SW 1271 (cell line): ENCODE measurements at regions not wholly inside any gene's neighbourhood (a gene's known extent, or its start where the extent isn't known, plus 50 kb on each side); places are given as distances from the start of the nearest gene placed in this dataset.
A peak's percentile ranks its signal among the peaks of the same experiment; 100 is the strongest.

Experiments
- DNase-seq, 2 experiments: peaks; one replicate each; lab custom pipeline; 2025; lab: John Stamatoyannopoulos, UW

DNA sequence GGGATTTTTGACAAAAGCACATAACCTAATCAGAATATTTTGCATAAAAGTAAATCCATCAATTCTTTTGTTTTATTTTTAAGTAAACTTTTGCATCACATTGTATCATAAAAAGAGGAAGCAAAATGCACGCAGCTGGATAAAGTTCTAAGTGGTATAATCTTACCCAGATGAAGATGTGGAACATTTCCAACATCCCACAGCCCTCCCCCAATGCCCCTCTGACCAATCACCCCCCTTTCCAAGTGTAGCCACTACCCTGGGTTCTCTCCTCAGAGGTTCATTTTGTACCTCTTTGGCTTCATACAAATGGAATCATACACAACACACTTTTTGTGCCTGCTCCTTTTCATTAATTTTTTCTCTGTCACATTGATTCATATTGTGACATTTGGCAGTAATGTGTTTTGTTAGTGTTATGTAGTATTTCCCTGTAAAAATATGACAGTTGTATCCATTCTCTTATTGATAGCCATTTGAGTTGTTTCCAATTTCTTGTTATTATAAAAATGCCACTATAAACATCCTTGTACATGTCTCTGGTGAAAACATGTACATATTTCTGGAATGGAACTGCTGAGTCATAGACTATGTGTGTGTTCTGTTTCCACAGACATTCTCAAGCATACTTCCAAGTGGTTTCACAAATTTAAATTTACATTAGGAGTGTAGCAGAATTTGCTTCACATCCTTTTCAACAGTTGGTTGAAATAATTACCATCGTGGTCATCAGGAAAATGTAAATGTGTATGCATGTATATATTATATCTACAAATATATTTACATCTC, 92.9 kb upstream of the SYNDIG1 start:
- DNase-seq: no peak

GRCh38 chr20:24373372-24373771, 96.1 kb upstream of the SYNDIG1 start:
- no peak for DNase-seq

DNA sequence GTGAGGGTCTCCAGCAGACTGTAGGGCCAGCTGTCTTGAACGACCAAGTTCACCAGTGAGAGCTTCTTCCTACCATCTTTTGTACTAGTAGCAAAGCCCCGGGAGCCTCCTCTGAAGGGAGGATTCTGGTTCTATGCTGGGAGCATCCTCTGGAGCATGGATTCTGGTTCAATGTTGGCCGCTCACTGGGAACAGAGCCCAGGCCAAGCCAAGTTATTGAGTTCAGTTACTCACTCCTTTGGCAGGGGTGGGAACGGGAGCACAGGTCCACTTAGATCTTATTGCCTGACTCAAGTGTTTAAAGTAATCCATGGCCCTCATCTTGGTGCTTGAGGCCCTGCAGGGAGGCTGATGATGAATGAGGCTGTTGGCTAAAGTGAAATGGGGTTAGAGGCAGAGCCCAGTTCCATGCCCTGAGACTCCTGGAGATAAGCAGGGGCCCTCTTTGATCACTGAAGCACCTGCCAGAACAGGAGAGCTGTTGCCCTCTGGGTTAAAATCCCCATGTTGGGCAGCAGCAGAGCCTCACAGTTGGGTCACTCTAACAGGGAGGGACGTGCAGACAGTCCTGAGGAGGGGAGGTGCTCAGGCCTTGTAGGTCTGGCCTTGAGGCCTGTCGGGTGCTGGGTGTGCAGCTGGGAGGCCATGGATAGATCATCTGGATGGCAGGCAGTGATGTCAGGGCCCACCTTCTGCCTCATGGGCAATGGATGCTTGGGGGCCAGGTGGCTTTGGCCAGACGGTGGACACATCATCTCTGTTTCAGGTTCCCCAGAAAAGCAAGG, 98.3 kb upstream of the SYNDIG1 start:
- DNase-seq: no peak

DNA sequence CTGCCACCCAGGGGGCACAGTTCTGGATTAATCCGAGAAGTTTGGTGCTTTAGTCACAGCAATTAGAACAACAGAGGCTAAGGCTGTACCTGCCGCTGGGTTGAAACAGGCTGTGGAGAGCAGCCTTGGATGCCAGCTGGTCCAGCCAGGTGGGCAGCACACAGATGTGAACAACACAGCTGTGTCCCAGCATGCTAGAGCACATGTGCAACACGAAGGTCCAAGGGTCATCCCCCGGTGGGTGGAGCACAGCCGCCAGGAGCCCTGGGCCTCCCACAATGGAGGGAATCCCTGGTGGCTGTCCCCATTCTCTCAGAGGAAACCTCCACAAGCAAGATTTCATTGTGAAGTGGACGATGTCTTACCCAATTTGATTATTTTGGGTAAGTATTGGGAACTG, 99.2 kb upstream of the SYNDIG1 start:
- DNase-seq: no peak

GRCh38 chr20:24368253-24368652, 101.2 kb upstream of the SYNDIG1 start:
- no peak for DNase-seq

- DNase-seq: no peak
Measured at GRCh38 chr20:24366336-24367004, 103.0 kb upstream of the SYNDIG1 start.

- DNase-seq: no peak
Measured at GRCh38 chr20:24365670-24366069, 103.8 kb upstream of the SYNDIG1 start.

DNA sequence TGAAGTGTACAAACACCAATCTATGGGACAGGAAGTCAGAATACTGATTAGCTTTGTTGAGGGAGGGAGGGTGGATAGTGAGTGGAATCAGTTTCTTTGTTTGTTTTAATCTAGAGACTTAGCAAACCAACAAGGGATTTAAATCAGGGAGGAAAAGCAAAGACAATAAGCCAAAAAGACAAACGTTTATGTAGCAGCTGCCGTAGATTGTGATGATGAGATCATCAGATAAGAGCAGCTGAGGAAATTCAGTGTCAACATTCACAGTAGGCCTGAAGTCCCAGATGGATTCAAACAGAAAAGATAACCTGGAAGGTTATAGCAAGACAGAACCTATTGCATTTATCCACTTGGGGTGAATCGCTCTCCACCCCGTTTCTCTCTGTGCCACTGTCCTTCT, 104.9 kb upstream of the SYNDIG1 start:
- no peak for DNase-seq

DNA sequence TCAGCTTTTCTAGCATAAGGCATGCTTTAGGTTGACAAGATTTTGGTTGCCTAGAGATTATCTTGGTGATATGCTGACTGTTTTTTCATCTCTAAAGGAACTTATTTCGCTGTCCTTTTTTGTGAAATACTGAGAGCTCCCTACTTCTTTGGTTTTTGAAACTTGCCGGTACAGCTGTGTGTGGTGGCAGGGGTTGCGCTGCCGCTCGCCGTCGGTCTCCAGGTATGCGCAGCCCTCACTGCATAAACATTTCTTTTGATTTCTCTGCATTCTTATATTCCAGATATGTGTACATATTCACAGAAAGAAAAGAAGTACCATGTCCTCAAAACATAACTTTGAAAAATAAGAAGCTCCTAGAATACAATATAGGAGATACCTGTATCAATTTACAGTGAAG, 106.4 kb upstream of the SYNDIG1 start:
- no peak for DNase-seq

DNA sequence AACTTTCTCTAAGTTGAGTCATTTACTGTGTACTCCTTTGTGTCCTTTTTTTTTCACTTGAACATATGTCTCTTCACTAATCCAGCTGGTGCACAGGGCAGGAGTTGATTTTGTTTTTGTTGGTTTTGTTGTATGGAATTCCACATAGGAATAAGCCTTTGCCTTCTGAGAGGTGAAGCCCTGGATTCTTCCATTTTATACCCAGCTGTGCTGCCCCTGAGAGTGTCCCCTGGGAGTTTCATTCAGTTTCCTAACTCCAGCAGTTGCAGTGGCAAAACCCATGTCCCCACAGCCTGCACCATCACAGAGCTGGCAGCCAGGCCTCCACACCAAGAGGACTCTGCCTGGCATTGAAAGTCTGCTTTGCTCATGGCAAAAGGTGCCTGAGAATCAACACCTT, 107.3 kb upstream of the SYNDIG1 start:
- no peak for DNase-seq

GRCh38 chr20:24361541-24361940, 107.9 kb upstream of the SYNDIG1 start:
- DNase-seq: no peak

- no peak for DNase-seq
Measured at GRCh38 chr20:24360531-24360930, 108.9 kb upstream of the SYNDIG1 start.

DNA sequence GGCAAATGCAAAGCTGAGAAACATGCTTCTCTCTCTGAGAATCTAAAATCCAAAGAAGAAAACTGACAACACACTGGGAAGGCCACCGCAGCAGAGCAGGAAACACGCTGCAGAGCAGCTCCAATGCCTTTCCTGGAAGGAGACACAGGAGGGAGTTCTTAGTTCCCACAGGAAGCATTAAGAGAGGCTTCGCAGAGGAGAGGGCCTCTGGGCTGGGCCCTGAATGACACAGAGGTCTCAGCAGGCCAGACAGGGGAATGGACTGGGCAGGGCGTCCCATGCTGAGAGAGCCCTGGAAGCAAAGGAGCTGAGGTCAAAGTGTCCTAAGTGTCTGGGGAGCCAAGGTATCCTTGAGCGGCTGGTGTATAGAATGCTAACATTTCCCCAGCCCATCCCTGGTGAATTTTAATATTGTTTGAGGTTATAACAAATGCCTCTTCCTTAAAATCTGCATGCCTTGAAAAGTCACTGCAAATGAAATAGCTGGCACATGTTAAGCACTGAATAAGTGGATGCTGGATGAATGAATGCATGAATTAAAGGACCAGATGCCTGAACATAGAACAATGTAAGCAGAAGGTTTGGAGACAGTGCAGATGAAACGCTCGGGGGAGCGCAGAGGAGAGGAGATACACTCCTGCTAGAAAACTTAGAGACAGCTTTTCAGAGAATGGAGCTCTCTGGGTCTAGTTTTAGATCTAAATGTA, 110.0 kb upstream of the SYNDIG1 start:
- DNase-seq: no peak

DNA sequence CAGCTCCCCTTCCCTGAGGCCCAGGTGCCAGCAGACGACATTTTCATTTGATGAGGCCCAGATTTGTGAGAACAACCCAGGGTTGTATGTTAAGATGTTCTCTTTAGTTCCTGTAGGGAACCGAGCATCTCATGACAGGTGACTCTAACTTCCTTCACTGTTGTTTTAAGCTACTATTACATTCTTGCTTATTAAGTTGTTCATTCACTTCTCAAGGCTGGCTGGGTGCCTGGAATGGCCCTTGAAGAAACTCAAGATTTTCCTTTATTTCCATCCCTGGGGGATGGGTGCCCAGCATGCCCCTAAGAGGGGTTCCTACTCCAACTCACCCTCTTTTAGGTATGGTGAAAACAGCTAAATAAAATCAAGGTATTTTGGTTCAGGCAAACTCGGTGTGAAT, 111.5 kb upstream of the SYNDIG1 start:
- DNase-seq: no peak

GRCh38 chr20:24357177-24357576, 112.3 kb upstream of the SYNDIG1 start:
- DNase-seq: no peak

DNA sequence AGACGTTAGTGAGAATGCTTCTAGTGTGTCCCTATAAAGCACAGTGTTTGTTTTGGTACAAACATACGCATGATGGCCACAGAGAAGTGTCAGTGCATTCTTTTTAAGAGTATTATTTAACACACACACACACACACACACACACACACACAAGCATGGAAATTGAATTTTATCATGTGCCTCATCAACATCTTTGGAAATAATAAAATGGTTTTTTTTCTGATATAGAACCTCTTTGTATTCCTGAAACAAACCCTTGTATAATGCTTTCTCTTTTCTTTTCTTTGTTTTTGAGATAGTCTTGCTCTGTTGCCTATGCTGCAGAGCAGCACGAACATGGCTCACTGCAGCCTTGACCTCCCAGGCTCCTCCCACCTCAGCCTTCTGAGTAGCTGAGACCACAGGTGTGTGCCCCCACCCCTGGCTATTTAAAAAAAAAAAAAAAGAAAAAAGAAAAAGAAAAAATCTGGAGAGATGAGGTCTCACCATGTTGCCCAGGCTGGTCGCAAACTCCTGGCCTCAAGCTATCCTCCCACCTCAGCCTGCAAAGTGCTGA, 116.2 kb upstream of the SYNDIG1 start:
- DNase-seq: no peak

DNA sequence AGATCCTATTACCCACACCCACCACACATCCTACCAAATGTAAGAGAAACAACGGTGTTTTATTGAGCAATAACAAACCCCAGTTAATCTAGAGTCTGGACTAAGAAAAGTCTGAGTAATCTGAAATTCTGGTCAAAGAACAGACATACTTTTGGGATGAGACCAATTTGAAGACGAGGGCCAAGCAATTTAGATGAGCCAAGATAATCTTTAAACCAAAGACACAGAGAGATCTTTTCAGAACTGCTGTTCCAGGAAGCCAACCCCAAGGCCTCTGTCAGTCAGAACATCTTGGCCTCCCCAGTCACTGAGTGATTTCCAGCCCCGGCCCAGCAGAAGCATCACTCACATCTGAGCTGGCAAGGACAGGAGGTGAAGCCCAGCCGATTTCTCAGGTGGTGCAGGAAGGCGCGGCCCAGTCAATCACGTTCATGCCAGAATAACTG, 118.5 kb upstream of the SYNDIG1 start:
- no peak for DNase-seq

GRCh38 chr20:24341781-24342180, 127.6 kb upstream of the SYNDIG1 start:
- no peak for DNase-seq

GRCh38 chr20:24340933-24341332, 128.5 kb upstream of the SYNDIG1 start:
- DNase-seq: no peak

DNA sequence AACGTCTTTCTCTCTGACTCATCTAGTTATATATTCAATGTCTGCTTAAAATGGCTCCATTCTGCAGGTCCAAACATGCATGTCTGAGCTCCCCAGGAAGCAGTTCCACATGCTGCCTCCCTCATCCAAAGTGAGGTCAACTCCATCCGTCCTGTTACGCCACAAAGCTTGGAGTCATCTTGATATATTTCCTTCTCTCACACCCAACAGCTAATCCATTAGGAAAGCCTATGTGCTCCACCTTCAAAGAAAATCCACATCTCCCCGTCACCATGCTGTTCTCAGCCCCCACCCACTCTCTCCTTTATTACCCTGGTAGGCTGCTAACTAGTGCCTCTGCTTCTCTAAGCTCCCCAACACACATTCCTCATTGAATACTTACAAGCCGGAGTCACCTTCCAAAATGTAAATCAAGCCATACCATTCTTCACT, 130.2 kb upstream of the SYNDIG1 start:
- DNase-seq: no peak

GRCh38 chr20:24337551-24337950, 131.9 kb upstream of the SYNDIG1 start:
- DNase-seq: no peak

- peak; percentile 65 to 77 for DNase-seq
Measured at GRCh38 chr20:24337069-24337468, 132.4 kb upstream of the SYNDIG1 start.
